Activated naive CD8-positive, alpha-beta T cell treated with anti-CD3 and anti-CD28 coated beads, Interleukin-2, amount 10 ng/mL, durations not matched to agents 7 days and 5 days (primary cell): ENCODE measurements at regions not wholly inside any gene's neighbourhood (a gene's known extent, or its start where the extent isn't known, plus 50 kb on each side); places are given as distances from the start of the nearest gene placed in this dataset.

Experiments used
- ATAC-seq: fragments of 150-1000 bp; cut with Tn5 transposase; one replicate; pipeline ENCODE4 v1.10.0; 2021; ENCODE audit warnings: low read depth, moderate library complexity
- POLR2A ChIA-PET: fragments of 350-600 bp; sonication (Branson Sonifier 250); formaldehyde crosslinking; loops from one replicate; lab custom pipeline; 2021; ENCODE audit warnings: antibody characterized with exemption; lab: Charles Lee
- DNase-seq: peaks from one replicate; pipeline ENCODE4 v3.0.0; 2021
- H3K27ac Mint-ChIP-seq: one replicate; pipeline ENCODE4 v1.8.0; 2022; ENCODE audit warnings: mild to moderate bottlenecking, mixed read lengths
- H3K27me3 Mint-ChIP-seq: one replicate; pipeline ENCODE4 v1.8.0; 2022; ENCODE audit warnings: mild to moderate bottlenecking, moderate library complexity, mixed read lengths
- H3K36me3 Mint-ChIP-seq: one replicate; pipeline ENCODE4 v1.8.0; 2021; ENCODE audit warnings: mild to moderate bottlenecking, mixed read lengths
- H3K4me1 Mint-ChIP-seq: one replicate; pipeline ENCODE4 v1.8.0; 2021; ENCODE audit warnings: mixed read lengths
- H3K4me3 Mint-ChIP-seq: one replicate; pipeline ENCODE4 v1.8.0; 2022; ENCODE audit warnings: mild to moderate bottlenecking, moderate library complexity, mixed read lengths
- H3K9me3 Mint-ChIP-seq: one replicate; pipeline ENCODE4 v1.8.0; 2021; ENCODE audit warnings: mixed read lengths

- POLR2A ChIA-PET, result no interaction called here
- no peaks in the 10 kb centered on the region for H3K27me3 Mint-ChIP-seq
Measured at GRCh38 chr22:48980918-48981317, 846.8 kb downstream of the BRD1 start.

DNA sequence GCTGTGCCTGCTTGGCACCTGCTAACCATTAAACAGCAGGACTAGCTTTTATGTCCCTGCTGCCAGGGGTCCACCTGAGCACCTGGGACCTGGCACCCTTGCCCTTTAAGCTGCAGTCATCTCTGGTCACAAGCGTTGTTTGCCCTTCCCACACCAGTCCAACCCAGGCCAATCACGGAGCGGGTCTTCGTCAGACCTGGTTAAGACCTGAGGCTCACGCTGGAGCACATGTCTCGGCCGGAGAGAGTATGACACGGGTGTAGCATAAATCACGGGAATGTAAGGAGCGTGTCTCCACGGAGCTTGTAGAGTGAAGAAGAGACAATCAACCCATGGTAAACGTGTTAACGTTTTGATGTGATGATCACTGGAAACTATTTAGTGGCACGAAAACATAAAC, 847.3 kb downstream of the BRD1 start:
- no peak overlapping the region for H3K27ac Mint-ChIP-seq
- no peaks in the 10 kb centered on the region for H3K36me3 Mint-ChIP-seq
- ATAC-seq (no peak), DNase-seq (no peak)
- no peak overlapping the region for H3K4me3 Mint-ChIP-seq
- no peaks in the 10 kb centered on the region for H3K4me1 Mint-ChIP-seq
- POLR2A ChIA-PET, result no interaction called here
- H3K27me3 Mint-ChIP-seq, result no peaks in the 10 kb centered on the region
- H3K9me3 Mint-ChIP-seq, result peaks cover 5% of the 10 kb centered on the region

More at GRCh38 chr22:48980918-48981317, 846.8 kb downstream of the BRD1 start:
- DNase-seq (no peak), ATAC-seq (no peak)
- Mint-ChIP-seq H3K36me3 (no peaks in the 10 kb centered on the region), H3K4me3 (no peak overlapping the region), H3K4me1 (no peaks in the 10 kb centered on the region), H3K27ac (no peak overlapping the region), H3K9me3 (peaks cover 5% of the 10 kb centered on the region)

- no peak for DNase-seq
Measured at GRCh38 chr22:48979482-48979881, 848.2 kb downstream of the BRD1 start.

DNA sequence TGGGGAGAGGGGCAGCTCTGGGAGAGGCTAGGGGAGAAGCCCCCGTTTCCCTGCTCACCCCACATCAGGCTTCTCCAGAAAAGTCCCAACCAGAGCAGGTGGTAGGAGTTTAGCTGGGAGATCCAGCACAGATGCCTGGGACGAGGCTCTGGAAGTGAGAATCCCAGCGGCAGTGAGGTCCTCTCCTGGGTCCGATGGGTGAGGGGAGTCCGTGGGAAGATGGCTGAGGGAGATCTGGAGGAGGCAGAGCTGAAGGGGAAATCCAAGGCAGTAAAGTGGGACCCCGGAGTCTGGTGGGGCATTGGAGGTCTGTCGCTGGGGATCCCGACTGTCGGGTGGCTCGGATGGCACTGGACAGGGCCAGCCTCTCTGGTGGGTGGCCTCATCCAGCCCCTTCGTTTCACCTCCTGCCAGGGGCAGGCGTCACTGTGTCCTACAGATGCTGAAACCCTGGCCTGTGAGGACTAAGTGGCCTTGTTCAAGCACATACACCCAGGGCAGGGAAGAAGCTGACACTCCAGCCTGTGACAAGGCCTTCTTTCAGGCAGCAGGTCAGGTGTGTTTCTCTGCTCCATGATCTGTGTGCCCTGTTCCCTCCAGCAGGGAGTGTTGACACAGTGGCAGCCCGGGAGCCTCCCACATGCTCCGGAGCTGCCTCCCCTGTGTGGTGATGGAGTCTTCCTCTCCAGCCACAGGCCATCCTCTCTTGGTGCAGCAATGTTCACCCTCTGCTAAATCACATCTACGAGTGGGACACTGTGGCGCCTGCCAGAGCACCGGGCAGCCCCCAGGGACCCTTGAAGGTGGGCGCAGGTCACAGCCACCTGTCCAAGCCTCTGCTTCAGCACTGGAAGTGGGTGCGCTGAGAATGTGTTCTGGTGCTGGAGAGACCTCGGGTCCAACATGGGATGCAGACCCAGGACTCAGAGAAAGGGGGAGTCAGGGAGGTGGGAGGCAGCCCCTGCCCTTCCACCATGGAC, 850.8 kb downstream of the BRD1 start:
- no peak for ATAC-seq
- Mint-ChIP-seq H3K27ac (no peak overlapping the region), H3K36me3 (no peaks in the 10 kb centered on the region), H3K4me1 (no peaks in the 10 kb centered on the region), H3K4me3 (no peak overlapping the region), H3K27me3 (no peaks in the 10 kb centered on the region), H3K9me3 (no peaks in the 10 kb centered on the region)
- POLR2A ChIA-PET, result no interaction called here
- no peak for DNase-seq

More at GRCh38 chr22:48979482-48979881, 848.2 kb downstream of the BRD1 start:
- H3K27me3 Mint-ChIP-seq, result no peaks in the 10 kb centered on the region
- H3K4me3 Mint-ChIP-seq, result no peak overlapping the region
- H3K36me3 Mint-ChIP-seq, result no peaks in the 10 kb centered on the region
- H3K4me1 Mint-ChIP-seq, result no peaks in the 10 kb centered on the region
- no peak overlapping the region for H3K27ac Mint-ChIP-seq
- POLR2A ChIA-PET, result no interaction called here
- H3K9me3 Mint-ChIP-seq, result no peaks in the 10 kb centered on the region
- ATAC-seq, result no peak

DNA sequence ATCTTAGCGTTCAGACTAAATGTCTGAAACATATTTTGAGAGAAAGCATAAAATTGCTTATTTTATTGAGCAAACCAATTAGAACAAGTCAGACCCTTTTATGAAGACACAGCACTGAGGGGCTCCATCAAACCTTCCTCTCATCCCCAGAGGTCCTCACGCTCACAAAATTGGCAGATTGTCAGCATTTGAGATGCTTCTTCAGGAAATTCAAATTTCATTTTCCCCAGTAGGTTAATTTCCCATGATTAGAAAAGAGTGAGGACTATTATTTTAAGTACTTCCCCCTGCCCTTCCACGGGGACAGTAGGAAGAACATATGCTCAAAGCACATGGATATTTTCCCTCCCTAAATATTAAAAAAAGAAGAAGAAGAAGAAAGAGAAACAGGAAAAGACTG, 851.8 kb downstream of the BRD1 start:
- DNase-seq (no peak), ATAC-seq (no peak)
- no peaks in the 10 kb centered on the region for H3K36me3 Mint-ChIP-seq
- no peaks in the 10 kb centered on the region for H3K4me1 Mint-ChIP-seq
- H3K27ac Mint-ChIP-seq, result no peak overlapping the region
- H3K4me3 Mint-ChIP-seq, result no peak overlapping the region
- no peaks in the 10 kb centered on the region for H3K9me3 Mint-ChIP-seq
- H3K27me3 Mint-ChIP-seq, result peaks cover 6% of the 10 kb centered on the region
- POLR2A ChIA-PET, result no interaction called here

GRCh38 chr22:48975316-48975741, 852.3 kb downstream of the BRD1 start:
- DNase-seq, result no peak
- H3K9me3 Mint-ChIP-seq, result no peaks in the 10 kb centered on the region
- peaks cover 6% of the 10 kb centered on the region for H3K27me3 Mint-ChIP-seq
- no peak overlapping the region for H3K4me3 Mint-ChIP-seq
- POLR2A ChIA-PET, result no interaction called here
- no peaks in the 10 kb centered on the region for H3K36me3 Mint-ChIP-seq
- ATAC-seq, result no peak
- no peaks in the 10 kb centered on the region for H3K4me1 Mint-ChIP-seq
- H3K27ac Mint-ChIP-seq, result no peak overlapping the region

DNA sequence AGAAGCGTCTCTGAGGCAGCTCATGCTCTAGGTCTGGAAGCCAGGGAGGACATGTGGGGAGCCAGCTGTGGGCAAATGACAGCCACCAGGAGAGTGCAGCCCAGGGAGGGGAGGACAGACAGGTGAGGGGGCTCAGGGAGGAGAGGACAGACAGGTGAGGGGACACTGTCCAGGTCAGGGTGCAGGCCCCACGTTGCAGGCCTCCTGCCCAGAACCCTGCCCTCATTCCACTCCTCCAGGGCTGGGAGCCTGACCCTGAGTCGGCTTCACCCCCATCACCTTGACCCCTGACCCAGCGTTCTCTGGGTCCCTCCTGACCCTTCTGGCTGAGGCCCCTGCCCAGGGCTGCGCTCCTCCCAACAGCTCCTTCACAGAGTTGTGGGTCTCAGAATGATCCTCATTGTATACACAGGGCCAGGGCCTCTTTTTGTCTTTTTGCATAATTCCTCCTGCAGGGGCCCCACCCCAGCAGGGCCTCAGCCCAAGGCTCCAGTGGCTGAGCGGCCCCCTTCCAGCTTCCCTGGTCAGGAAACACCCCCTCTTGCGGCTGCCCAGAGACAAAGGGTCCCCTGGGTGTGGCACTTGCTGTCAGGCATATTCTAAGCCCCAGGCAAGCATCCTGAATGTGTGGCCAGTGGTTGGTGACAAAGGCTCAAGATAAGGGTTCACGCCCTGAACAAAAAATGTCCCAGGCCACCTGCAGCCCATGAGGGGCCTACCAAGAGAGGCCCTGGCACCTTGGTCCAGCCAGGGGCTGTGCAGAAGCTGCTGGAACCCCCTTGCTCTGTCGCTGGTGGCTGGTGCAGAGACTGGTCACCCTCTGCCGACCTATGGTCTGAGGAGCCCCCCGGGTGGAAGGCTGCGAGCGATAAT, 853.0 kb downstream of the BRD1 start:
- Mint-ChIP-seq H3K27me3 (peaks cover 6% of the 10 kb centered on the region), H3K36me3 (no peaks in the 10 kb centered on the region), H3K27ac (no peak overlapping the region), H3K4me3 (no peak overlapping the region), H3K9me3 (no peaks in the 10 kb centered on the region), H3K4me1 (no peaks in the 10 kb centered on the region)
- DNase-seq, result no peak
- no peak for ATAC-seq
- POLR2A ChIA-PET, result no interaction called here

DNA sequence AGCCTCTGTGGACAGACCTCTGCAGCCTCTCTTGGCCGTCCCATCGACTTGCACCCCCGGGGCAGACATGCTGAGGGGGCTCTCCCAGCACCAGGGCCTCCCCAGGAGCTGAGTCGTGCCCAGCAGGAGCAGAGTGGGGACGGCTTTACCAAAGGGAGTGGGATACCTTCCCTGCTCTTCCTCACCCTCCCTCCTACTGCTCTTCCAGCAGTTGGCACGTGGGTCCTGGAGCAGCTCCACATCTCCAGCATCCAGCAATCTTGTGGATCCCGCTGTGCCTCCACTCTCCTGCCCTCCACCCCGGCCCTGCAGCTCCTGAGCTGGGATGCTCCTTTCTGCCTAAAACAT, 854.0 kb downstream of the BRD1 start:
- H3K4me1 Mint-ChIP-seq, result no peaks in the 10 kb centered on the region
- no peak overlapping the region for H3K4me3 Mint-ChIP-seq
- DNase-seq (no peak), ATAC-seq (no peak)
- no peak overlapping the region for H3K27ac Mint-ChIP-seq
- no peaks in the 10 kb centered on the region for H3K9me3 Mint-ChIP-seq
- no peaks in the 10 kb centered on the region for H3K36me3 Mint-ChIP-seq
- H3K27me3 Mint-ChIP-seq, result peaks cover 6% of the 10 kb centered on the region
- POLR2A ChIA-PET, result no interaction called here

GRCh38 chr22:48972979-48973693, 854.5 kb downstream of the BRD1 start:
- Mint-ChIP-seq H3K4me3 (no peak overlapping the region), H3K4me1 (no peaks in the 10 kb centered on the region), H3K27ac (no peak overlapping the region), H3K36me3 (no peaks in the 10 kb centered on the region), H3K27me3 (peaks cover 8% of the 10 kb centered on the region), H3K9me3 (no peaks in the 10 kb centered on the region)
- no peak for ATAC-seq
- POLR2A ChIA-PET, result no interaction called here
- DNase-seq, result no peak

GRCh38 chr22:48968201-48968959, 859.3 kb downstream of the BRD1 start:
- POLR2A ChIA-PET, result no interaction called here
- Mint-ChIP-seq H3K27ac (no peak overlapping the region), H3K36me3 (no peaks in the 10 kb centered on the region), H3K9me3 (no peaks in the 10 kb centered on the region), H3K4me1 (no peaks in the 10 kb centered on the region), H3K4me3 (no peak overlapping the region), H3K27me3 (peaks cover 24% of the 10 kb centered on the region)
- ATAC-seq (no peak), DNase-seq (no peak)

DNA sequence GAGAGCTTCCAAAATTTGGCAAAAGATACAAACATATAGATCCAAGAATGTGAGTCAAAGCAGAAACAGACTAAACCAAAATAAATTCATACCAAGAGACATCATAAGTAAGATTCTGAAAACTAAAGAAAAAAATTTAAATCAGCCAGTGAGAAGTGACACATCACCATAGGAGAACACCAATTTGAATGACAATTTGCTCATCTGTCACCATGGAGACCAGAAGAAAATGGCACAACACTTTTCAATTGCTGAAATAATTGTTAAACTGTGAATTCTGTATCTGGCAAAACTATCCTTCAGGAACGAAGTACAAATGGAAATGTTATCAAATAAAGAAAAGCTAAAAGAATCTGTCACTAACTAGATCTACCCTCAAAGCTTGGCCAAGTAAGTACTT, 864.3 kb downstream of the BRD1 start:
- Mint-ChIP-seq H3K4me1 (no peaks in the 10 kb centered on the region), H3K27me3 (peaks cover 23% of the 10 kb centered on the region), H3K4me3 (no peak overlapping the region), H3K9me3 (no peaks in the 10 kb centered on the region), H3K27ac (no peak overlapping the region), H3K36me3 (no peaks in the 10 kb centered on the region)
- ATAC-seq, result no peak
- POLR2A ChIA-PET, result no interaction called here
- DNase-seq, result no peak

- Mint-ChIP-seq H3K36me3 (peaks cover 2% of the 10 kb centered on the region), H3K27ac (no peak overlapping the region), H3K4me3 (no peak overlapping the region), H3K4me1 (peaks cover 3% of the 10 kb centered on the region), H3K9me3 (peaks cover 4% of the 10 kb centered on the region), H3K27me3 (peaks cover 23% of the 10 kb centered on the region)
- DNase-seq, result no peak
- POLR2A ChIA-PET, result no interaction called here
- no peak for ATAC-seq
Measured at GRCh38 chr22:48961705-48962104, 866.0 kb downstream of the BRD1 start.
